ENCODE measurements at regions not wholly inside any gene's neighbourhood (a gene's known extent, or its start where the extent isn't known, plus 50 kb on each side); places are given as distances from the start of the nearest gene placed in this dataset.

GRCh38 chr6:170156448-170157375 is 134.2 kb downstream of the DLL1 start:
- Mint-ChIP-seq H3K36me3 (no peaks in the 10 kb centered on the region), H3K27ac (no peak overlapping the region), H3K9me3 (no peaks in the 10 kb centered on the region), H3K4me3 (no peak overlapping the region), H3K27me3 (peaks cover 10% of the 10 kb centered on the region), H3K4me1 (peaks cover 10% of the 10 kb centered on the region)
- DNase-seq, result no peak

GRCh38 chr6:170155464-170156196 is 135.2 kb downstream of the DLL1 start:
- H3K27ac Mint-ChIP-seq, result no peak overlapping the region
- H3K36me3 Mint-ChIP-seq, result no peaks in the 10 kb centered on the region
- H3K27me3 Mint-ChIP-seq, result peaks cover 16% of the 10 kb centered on the region
- no peaks in the 10 kb centered on the region for H3K9me3 Mint-ChIP-seq
- DNase-seq, result no peak
- H3K4me3 Mint-ChIP-seq, result no peak overlapping the region
- peaks cover 16% of the 10 kb centered on the region for H3K4me1 Mint-ChIP-seq

- Mint-ChIP-seq H3K27me3 (peaks cover 16% of the 10 kb centered on the region), H3K4me3 (no peak overlapping the region), H3K4me1 (peaks cover 30% of the 10 kb centered on the region), H3K9me3 (no peaks in the 10 kb centered on the region), H3K27ac (no peak overlapping the region), H3K36me3 (no peaks in the 10 kb centered on the region)
- DNase-seq, result no peak
Measured at GRCh38 chr6:170153436-170154319, 137.2 kb downstream of the DLL1 start.

- Mint-ChIP-seq H3K9me3 (no peaks in the 10 kb centered on the region), H3K27me3 (peaks cover 16% of the 10 kb centered on the region), H3K4me3 (no peak overlapping the region), H3K4me1 (peaks cover 37% of the 10 kb centered on the region), H3K36me3 (no peaks in the 10 kb centered on the region), H3K27ac (no peak overlapping the region)
- DNase-seq, result peak; percentile 24
Measured at GRCh38 chr6:170152989-170153388, 137.9 kb downstream of the DLL1 start.

- no peak overlapping the region for H3K4me3 Mint-ChIP-seq
- no peaks in the 10 kb centered on the region for H3K9me3 Mint-ChIP-seq
- peaks cover 16% of the 10 kb centered on the region for H3K27me3 Mint-ChIP-seq
- H3K4me1 Mint-ChIP-seq, result peaks cover 44% of the 10 kb centered on the region
- H3K36me3 Mint-ChIP-seq, result no peaks in the 10 kb centered on the region
- H3K27ac Mint-ChIP-seq, result no peak overlapping the region
- no peak for DNase-seq
Measured at GRCh38 chr6:170152124-170152926, 138.6 kb downstream of the DLL1 start.

- H3K36me3 Mint-ChIP-seq, result no peaks in the 10 kb centered on the region
- no peak for DNase-seq
- no peaks in the 10 kb centered on the region for H3K9me3 Mint-ChIP-seq
- no peak overlapping the region for H3K27ac Mint-ChIP-seq
- peaks cover 49% of the 10 kb centered on the region for H3K4me1 Mint-ChIP-seq
- H3K27me3 Mint-ChIP-seq, result peaks cover 16% of the 10 kb centered on the region
- H3K4me3 Mint-ChIP-seq, result no peak overlapping the region
Measured at GRCh38 chr6:170151804-170152123, 139.1 kb downstream of the DLL1 start.

GRCh38 chr6:170151321-170151771 is 139.5 kb downstream of the DLL1 start:
- no peak overlapping the region for H3K27ac Mint-ChIP-seq
- no peak overlapping the region for H3K4me3 Mint-ChIP-seq
- H3K9me3 Mint-ChIP-seq, result no peaks in the 10 kb centered on the region
- DNase-seq, result no peak
- peaks cover 53% of the 10 kb centered on the region for H3K4me1 Mint-ChIP-seq
- no peaks in the 10 kb centered on the region for H3K36me3 Mint-ChIP-seq
- H3K27me3 Mint-ChIP-seq, result peaks cover 16% of the 10 kb centered on the region

- peaks cover 3% of the 10 kb centered on the region for H3K9me3 Mint-ChIP-seq
- peaks cover 58% of the 10 kb centered on the region for H3K4me1 Mint-ChIP-seq
- H3K36me3 Mint-ChIP-seq, result peaks cover 3% of the 10 kb centered on the region
- H3K27me3 Mint-ChIP-seq, result peaks cover 16% of the 10 kb centered on the region
- DNase-seq, result no peak
- H3K4me3 Mint-ChIP-seq, result no peak overlapping the region
- no peak overlapping the region for H3K27ac Mint-ChIP-seq
Measured at GRCh38 chr6:170150590-170150945, 140.3 kb downstream of the DLL1 start.

- H3K4me1 Mint-ChIP-seq, result peaks cover 65% of the 10 kb centered on the region
Measured at GRCh38 chr6:170149681-170150589, 140.9 kb downstream of the DLL1 start.

GRCh38 chr6:170148709-170149470 is 142.0 kb downstream of the DLL1 start:
- peaks cover 10% of the 10 kb centered on the region for H3K36me3 Mint-ChIP-seq
- H3K4me3 Mint-ChIP-seq, result peak overlapping the region; percentile 33
- peaks cover 16% of the 10 kb centered on the region for H3K27me3 Mint-ChIP-seq
- H3K27ac Mint-ChIP-seq, result peak overlapping the region; percentile 98
- H3K4me1 Mint-ChIP-seq, result peaks cover 71% of the 10 kb centered on the region
- peaks cover 12% of the 10 kb centered on the region for H3K9me3 Mint-ChIP-seq
- no peak for DNase-seq

More at GRCh38 chr6:170149681-170150589, 140.9 kb downstream of the DLL1 start:
- Mint-ChIP-seq H3K9me3 (peaks cover 6% of the 10 kb centered on the region), H3K27me3 (peaks cover 16% of the 10 kb centered on the region), H3K4me3 (no peak overlapping the region), H3K36me3 (peaks cover 4% of the 10 kb centered on the region), H3K27ac (no peak overlapping the region)
- no peak for DNase-seq

- Mint-ChIP-seq H3K36me3 (peaks cover 10% of the 10 kb centered on the region), H3K4me1 (peaks cover 69% of the 10 kb centered on the region), H3K27ac (peak overlapping the region; percentile 98), H3K9me3 (peaks cover 12% of the 10 kb centered on the region), H3K4me3 (peak overlapping the region; percentile 33), H3K27me3 (peaks cover 15% of the 10 kb centered on the region)
- peak; percentile 82 for DNase-seq
Measured at GRCh38 chr6:170147832-170148708, 142.8 kb downstream of the DLL1 start.
